Stimulated activated CD4-positive, alpha-beta T cell treated with anti-CD3 and anti-CD28 coated beads, Interleukin-15, amount 100 ng/mL, for 24 hours (primary cell): ENCODE measurements at regions not wholly inside any gene's neighbourhood (a gene's known extent, or its start where the extent isn't known, plus 50 kb on each side); places are given as distances from the start of the nearest gene placed in this dataset.

Experiments used
- DNase-seq: peaks from one replicate; pipeline ENCODE4 v3.0.0-alpha.2; 2020

DNA sequence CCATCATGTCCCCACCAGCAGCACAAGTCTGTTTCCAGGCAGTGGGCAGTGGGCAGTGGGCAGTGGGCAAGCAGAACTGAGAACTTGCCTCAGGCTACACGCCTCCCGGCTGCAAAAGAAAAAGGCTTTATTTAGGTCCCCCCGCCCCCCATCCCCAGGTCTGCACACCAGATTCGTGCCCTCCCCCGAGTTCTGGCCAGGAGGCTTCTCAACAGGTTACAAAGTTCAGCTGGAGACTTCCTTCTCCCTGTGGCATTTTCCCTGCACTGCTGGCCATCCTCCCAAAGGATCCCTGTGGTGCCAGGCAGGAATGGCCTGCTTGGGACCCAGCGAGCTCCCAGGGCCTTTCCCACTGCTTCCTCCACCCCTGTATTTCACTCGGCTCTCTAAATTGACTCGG, 97.0 kb upstream of the TRIM2 start:
- DNase-seq: no peak

DNA sequence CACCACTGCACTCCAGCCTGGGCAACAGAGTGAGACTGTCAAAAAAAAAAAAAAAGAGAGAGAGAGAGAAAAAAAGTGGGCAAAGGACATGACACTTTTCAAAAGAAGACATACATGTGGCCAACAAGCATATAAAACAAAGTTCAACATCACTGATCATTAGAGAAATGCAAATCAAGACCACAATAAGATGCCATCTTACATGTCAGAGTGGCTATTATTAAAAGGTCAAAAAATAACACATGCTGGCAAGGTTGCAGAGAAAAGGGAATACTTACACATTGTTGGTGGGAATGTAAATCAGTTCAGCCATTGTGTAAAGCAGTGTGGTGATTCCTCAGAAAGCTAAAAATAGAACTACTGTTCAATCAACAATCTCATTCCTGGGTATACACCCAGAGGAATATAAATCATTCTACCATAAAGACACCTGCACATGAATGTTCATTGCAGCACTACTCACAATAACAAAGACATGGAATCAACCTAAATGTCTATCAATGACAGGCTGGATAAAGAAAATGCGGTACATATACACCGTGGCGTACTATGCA, 94.9 kb upstream of the TRIM2 start:
- no peak for DNase-seq

DNA sequence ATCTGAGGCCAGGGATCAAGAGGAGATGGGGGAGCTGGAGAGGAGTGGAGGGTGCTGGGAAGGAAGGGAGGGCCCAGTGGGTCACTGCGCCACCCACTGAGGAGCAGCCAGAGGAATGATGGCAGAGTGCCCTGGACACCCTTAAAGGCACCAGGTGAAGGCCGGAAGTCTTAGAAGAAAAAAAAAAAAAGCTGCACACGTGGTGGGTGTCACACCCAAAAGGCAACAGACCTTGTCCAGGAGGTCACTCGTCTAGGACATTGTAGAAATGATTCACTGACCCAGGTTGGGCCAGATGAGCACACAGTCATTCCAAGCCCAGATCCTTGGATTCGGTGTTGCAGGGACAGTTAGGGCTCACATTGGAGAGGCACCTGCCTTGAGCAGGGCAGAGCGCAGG, 93.5 kb upstream of the TRIM2 start:
- DNase-seq: no peak

DNA sequence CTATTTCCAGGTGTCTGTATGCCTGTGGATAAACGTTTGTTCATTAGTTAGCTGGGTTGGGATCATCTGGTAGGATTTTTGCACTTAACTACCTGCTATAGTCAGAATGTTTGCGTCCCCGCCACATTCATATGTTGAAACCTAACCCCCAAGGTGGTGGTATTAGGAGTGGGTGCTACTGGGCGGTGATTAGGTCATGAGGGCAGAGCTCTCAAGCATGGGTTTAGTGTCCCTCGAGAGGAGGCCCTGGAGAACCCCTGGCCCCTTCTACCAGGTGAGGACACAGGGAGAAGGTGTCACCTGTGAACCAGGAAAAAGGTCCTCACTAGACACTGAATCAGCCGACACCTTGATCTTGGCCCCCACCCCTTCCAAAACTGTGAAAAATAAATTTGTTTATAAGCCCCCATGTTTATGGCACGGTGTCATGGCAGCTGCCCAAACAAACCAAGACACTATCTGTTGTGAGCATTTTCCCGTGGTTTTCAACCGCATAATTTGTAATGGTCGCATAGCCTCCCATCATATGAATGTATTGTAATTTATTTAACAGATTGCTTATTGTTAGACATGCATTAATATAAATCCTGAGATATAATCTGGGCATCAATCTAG, 92.7 kb upstream of the TRIM2 start:
- DNase-seq: no peak

DNA sequence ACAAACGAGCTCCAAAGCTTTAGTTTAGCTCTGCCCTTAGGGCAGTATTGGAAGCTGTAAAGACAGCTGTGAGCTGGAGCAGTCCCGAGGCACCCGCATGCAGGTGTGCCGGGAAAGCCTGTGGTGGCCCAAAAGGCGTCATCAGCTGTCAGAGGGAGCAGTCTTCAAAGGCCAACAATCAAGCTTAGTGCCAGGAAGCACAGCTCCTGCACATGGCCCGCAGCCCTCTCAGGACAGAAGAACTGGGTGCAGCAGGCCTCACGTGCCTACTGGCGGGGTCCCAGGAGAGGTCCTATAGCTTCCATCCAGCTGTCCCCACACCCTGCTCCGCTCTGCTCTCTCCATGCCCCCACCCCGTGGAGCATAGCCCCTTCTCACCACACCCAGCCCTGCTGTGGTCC, 92.2 kb upstream of the TRIM2 start:
- peak; percentile 60 for DNase-seq

DNA sequence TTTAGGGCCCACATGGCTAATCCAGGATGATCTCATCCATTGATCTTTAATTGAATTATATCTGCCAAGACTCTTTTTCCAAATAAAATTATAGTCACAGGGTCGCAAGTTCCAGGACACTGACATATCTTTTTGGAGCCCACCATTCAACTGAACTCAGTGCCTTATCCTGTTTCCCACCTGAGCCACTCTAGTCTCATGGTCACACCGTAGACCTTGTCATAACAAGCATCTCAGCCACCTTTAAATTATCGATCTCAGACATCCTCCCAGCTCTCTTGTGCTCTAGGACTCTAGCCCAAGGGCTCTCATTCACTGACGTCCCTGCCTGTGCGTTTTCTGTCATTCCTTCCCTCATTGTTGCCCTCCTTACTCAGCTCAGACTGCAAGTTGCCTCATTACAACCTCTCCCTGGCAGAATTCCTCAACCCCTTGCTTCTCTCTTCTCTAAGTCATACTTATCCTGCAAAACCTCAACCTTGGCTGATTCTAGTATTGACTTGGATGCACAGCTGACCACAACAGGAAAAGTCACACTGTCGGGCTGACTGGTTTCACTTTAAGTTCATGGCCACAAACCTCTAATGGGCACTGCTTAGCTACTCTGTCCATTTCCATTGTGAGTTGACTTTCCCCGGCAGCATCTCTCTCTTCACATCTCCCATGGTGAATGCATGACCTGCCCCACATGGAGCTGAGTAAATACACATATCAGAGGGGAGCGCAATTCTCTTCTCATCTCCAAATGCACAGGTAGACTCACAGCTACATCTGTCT, 91.0 kb upstream of the TRIM2 start:
- DNase-seq: peak; percentile 28

DNA sequence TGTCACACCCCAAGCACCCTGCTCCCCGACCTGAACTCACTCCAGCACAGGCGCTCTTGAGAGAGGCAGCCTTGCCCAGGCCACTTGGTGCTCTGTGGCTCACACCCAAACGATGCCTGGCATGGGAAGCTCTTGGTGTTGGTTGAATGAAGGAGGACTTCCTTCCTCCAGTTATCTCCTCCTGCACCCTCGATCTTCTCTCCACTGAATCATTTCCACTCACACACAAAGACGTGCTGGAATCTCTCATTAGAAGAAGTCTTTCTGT, 90.5 kb upstream of the TRIM2 start:
- peak; percentile 15 for DNase-seq

DNA sequence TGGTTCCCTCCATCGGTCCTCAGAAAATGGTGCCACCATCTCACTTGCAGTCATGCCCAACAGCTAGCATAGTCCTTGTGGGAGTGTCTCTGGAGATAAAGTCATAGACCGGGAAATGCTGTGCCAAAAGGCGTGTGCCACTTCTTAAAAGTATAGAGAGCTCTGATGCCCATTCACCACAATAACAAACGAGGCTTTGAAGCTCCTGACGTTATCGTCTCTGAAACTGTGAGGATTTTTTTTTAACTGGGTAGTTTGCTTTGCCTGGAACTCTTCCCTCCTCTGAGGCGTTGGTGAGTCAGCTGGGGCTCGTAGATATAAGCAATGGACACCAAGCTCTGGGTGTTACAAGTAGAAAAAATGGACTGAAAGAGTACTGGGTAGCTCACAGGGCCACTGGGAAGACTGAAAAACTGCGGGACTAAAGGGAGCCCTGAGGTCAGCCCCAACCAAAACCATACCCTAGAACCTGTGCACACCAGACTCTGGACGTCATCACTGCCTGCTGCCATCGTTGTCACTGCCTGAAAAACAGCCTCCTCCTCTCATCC, 89.4 kb upstream of the TRIM2 start:
- DNase-seq: peak; percentile 66

DNA sequence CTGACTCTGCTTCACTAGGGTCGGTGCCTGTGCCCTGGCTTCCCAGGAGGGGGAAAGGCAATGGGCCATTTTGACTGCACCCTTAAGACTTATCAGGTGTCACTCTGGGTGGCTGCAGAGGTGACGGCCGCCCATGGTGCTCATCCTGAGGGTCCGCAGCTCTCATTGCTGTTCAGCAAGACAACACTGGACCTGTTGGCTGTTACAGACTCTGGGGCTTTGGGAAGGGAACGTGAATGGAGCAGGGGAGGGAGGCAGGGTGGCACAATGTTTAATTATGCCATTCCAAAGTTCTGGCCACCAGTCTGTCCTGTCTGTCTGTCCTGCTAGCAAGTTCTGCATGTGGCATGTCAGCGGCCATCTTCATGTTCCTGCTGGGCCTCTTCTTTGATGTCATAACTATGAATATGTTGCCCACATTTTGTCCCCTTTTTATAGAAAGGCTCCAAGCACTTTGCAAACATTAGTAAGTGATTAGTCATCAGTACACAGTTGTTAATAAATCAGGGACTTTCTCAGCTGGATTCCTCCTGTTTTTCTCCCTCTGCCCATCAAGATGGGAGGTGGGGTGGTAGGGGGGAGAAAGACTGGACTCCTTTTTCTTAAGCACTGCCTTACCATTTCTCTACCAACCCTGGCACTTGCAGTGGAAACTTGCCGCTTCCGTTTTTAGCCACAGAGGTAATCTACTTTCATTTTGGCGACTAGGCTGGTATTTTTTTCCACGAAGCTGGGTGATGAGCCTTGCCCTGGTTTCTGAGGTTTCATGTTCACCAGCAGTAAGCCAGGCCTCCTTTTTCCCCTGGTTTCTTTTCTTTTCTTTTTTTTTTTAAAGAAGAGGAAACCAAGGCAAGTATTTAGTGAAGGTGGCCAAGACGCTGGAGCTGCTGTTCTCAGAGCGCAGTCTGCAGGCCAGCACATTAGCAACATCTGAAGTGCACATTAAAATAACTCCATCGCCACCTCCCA, 88.6 kb upstream of the TRIM2 start:
- peak; percentile 80 for DNase-seq

DNA sequence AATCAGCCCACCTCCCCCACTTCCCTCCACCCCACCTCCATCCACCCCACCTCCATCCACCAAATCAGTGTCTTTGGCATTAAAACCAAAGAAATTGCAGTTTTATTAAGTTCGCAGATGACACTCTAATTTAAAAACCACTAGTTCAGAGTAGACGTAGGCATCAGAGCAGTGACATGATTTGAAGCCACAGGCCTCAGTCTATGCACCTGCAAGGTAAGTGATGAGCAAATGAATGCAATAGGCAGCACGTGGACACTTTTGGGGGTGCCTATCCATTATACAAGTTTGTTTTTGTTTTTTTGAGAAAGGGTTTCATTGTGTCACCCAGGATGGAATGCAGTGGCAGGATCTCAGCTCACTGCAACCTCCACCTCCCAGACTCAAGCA, 88.0 kb upstream of the TRIM2 start:
- DNase-seq: no peak

DNA sequence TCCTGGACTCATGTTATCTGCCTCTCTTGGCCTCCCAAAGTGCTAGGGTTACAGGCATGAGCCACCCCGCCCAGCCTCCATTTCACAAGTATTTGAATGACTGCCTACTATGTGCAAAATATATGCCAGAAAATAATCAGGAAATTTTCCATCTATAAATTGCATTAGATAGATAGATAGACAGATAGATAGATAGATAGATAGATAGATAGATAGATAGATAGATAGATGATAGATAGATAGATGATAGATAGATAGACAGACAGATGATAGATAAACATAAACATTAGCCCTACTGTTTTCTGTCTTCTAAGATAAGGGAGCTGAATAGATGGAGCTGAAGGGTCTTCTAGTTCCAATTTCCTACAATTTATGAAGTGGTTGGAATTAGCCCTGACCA, 87.4 kb upstream of the TRIM2 start:
- DNase-seq: no peak

DNA sequence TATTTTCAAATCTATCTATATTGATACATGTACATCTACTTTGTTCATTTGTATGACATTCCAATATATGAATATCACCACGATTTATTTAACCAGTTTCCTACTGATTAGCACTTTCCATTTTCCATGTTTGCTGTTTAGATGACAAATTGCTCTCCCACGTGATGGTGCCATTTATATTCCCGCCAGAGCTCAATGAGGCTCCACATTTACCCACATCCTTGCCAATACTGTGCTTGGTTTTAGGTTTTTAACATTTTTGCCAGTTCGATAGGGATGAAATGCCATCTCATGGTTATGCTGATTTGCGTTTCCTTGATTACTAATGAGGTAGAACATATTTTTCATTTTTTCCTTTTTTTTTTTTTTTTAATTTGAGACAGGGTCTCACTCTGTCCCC, 86.7 kb upstream of the TRIM2 start:
- DNase-seq: no peak

DNA sequence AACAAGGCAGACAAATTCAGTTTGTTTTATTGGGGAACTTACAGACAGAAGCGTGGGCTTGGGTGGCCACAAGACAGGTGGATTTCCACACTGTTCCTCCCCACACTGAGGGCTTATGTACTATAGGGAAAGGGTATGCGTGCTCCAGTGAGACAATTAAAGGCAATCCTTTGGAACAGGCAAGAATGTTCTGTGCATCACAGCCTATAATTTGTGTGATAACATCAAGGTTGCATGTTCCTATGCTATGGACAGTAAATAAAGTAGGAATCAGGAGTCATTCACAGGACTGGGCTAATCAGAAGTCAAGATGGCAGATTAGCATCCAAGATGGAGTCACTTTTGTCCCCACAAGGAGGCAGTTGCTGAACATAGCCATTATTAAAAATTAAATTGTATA, 84.6 kb upstream of the TRIM2 start:
- DNase-seq: no peak

DNA sequence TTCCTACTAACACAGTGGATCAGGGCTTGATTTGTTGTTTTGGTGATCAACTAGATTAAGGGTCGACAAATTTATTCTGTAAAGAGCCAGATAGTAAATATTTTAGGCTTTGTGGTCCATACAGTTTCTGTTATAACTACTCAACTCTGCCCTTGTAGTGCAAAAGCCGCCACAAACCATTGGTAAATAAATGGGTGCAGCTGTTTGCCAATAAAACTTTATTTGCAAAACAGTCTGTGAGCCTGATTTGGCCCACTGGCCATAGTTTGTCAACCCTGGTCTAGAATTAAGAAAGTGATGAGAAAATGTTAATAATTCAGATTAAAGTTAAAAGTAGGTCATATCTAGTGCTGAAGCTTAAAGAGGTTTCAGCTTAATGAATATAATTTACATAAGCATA, 84.0 kb upstream of the TRIM2 start:
- no peak for DNase-seq

DNA sequence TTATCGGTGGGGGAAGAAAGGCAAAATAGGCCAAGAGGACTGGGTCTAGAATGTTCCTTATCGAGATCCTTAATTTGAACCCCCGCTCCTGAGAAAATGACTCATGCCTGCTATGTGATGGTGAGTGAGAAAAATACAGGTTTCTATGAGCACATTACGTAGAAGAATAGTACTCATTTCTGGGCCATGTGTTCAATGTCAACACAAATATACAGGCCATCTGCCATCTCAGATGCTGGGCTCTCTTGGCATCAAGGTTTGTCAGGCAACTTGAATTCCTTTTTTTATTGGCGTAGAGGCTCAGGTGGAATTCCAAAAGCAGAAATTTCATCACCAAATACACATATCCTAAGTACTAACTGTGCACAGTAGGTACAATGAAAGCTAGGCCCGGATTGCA, 81.4 kb upstream of the TRIM2 start:
- DNase-seq: no peak

DNA sequence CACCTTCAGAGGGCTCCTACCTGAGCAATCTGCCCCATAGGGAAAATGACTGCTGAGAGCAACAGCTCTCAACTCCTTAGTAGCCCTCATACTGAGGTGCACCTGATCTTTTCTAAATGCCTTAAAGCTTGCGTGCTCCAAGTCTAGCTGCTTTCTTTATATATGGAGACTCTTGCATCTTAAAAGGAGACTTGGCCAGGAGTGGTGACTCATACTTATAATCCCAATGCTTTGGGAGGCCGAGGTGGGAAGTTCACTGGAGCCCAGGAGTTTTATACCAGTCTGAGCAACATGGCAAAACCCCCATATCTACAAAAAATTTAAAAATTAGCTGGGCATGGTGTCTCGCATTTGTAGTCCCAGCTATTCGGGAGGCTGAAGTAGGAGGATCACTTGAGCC, 78.1 kb upstream of the TRIM2 start:
- no peak for DNase-seq

DNA sequence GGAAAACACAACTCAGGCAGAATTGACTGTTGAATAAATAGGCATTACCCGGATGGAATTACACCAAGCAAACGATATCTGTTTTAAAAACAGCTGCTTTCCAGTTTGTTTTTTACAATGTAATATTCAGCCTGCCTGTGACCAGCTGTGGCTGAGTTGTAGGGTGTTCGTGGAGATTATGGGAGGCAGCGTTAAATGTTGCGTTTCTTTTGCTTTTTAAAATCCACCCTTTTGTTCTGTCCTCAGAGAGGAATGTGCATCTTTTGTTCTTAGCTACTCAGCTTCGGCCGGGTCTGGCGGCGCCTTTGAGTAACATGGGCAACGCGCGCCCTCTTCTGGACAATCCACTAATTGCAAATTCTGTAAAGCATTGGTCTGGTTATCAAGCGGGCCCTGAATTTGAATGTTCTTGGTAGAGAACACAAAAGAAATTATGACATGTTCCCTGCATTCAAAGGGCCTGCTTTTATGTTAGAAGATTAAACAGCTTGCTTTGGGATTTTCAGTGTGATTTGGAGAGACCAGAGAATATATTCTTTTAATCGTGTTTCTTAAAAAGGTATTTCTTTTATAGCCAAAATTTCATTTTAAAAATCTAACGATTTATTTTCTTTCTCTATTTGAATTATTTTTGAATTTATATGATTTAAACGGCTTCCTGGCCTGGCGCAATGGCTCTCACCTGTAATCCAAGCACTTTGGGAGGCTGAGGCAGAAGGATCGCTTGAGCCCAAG, 76.3 kb upstream of the TRIM2 start:
- peak; percentile 88 for DNase-seq

DNA sequence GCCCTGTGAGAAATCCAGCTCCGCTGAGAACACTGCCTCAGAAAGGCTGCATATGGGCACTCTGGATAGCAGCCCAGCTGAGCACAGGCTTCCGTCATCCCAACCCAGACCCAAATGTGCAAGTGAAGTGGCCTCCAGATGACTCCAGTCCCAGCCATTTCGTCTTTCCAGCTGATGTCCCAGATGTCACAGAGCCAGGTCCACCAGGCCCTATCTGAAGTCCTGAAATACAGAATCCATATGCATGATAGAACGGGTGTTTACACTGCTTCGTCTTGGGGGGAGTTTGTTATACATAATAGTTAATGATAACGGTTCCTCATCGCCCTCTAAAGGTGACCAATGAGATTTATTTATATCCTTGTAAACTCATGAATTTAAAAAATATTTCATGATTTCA, 72.6 kb upstream of the TRIM2 start:
- no peak for DNase-seq

DNA sequence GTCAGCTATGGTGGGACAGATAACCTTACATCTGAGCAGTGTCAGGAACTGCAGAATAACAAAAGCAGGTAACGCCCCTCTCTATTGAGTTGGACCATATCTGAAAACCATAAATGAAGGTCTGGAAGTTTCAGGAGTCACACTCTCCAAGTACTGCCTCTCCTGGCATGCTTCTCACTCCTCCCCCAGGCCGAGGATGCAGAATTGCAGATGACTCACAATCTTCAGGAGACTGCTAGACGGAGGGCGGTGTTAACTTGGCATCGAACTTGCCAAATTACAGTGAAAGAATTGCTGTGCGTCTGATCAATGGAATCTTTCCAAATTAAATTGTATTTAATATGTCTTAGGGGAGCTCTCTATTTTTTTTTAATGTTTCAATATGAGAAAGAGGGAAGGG, 67.1 kb upstream of the TRIM2 start:
- DNase-seq: no peak

DNA sequence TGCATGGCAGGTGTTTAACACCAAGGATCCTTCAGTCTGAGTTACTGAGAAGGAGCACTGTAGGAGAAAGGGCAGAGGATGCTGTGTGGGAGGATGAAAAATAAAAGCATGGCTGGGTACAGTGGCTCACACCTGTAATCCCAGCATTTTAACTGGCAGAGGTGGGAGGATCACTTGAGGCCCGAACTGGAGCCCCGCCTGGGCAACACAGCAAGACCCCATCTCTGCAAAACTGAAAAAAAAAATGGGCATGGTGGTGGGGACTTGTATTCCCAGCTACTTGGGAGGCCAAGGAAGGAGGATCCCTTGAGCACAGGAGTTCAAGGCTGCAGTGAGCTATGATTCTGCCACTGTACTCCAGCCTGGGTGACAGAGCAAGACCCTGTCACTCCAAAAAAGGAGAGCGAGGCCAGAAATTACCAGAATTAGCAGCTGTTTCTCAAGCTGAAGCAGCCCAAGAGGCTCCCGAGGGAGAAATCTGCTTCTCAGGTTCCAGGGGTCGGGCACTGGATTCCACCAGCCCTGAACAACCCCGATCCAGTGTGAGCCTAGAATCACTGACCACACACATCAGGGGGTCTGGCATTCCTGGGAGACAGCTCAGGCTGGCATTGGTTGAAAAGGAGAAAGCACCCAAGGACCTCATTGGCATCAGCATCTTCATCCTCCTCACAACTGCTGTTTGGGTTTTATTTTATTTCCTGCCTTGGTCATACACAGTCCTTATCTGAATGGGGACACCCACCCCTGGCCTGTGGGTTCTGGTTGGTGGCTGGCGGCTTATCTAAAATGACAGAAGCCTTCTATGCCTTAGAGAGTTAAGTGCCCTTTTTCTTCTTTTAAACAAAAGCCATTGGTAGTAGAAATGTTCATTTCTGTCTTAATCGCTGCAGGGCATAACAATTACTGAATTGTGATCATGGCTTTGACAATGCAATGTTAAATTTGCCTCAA, 66.3 kb upstream of the TRIM2 start:
- no peak for DNase-seq

DNA sequence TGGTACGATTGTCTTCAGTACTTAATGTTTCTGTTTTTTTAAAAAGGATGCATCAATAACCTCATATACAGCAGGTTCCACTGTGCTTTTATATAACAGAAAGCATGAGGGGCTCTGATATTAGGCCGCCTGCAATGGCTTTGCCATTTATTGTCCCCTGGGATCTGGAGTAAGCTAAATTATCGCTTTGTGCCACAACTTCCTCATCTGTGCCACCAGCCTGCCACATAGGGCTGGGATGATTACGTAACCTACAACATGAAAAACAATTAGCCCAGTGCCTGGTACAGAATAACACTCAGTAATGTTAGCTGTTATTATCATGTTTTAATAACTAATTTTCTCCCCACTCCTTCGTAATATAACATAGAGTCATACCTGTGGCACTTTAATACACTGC, 65.5 kb upstream of the TRIM2 start:
- no peak for DNase-seq

DNA sequence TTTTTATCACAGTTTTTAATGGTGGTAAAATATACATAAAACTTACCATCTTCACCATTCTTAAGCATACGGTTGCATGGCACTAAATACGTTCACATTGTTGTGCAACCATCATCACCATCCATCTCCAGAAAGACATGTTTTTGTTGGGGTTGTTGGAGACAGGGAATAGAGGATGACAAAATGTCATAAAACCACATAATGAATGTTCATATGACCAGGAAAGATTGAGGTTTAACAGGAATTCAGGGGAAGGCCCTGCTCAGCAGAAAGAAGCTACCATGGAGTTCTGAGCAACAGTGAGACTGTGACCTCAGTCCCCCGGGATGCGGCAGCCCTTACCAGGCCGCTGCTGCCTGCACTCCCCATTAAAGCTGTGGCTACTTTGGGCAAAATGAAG, 63.9 kb upstream of the TRIM2 start:
- DNase-seq: no peak
